ENCODE measurements at regions not wholly inside any gene's neighbourhood (a gene's known extent, or its start where the extent isn't known, plus 50 kb on each side); places are given as distances from the start of the nearest gene placed in this dataset.

DNA sequence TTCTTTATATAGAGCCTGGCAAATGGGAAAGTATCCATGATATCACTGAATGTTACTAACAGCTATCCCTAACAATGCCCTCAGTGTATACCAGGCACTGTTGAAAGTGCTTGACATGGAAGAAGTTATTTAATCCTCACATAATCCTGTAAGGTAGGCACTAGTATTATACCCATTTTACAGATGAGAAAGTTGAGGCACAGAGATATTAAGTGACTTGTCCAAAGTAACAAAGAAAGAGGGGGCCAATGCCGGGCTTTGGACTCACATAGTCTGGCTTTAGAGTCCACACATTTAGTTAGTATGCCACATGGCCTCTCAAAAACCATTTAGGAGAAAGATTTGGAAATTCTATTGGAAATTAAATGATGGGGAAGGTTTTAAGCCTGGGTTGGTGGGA lies 220.8 kb upstream of the PLET1 start:
- WGBS, 3 donors, result 72 to 82% (median 75%) methylated on average over 1 of the region's 1 CpG

DNA sequence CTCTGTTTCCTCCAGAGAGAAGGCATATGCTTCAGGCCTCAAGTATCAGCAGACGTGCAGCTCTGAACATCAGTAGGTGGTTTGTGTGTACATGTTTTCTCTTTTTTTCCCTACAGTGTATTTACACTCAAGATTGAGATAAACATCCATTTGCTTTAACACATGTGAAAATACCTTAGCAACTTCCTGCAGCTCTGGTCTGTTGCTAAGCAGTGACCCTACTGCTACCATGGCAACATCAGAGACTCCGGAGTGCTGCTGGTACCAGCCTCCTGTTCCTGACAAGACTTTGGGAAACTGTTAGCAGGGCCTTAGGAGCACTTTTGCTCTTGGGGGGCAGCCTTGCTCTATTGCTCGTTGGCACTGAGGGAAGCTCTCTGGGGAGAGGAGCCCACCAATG lies 221.2 kb upstream of the PLET1 start:
- no peak for FAIRE-seq
- Histone ChIP-seq H3K27ac (ENCODE audit: low read depth in 1 of 3, low read length in 2 of 3) (no peak overlapping the region), H3K4me3 (ENCODE audit: low read depth in 1 of 3, low read length in 3 of 3) (no peak overlapping the region), H3K4me1 (ENCODE audit: control insufficient read depth in 3 of 3, insufficient read depth in 2 of 3, low read depth in 1 of 3, low read length in 2 of 3) (peaks cover 0 to under 1% (median 0%) of the 10 kb centered on the region in 3 donors), H3K36me3 (ENCODE audit: control insufficient read depth in 3 of 3, insufficient read depth in 2 of 3, low read depth in 1 of 3, low read length in 3 of 3) (no peaks in the 10 kb centered on the region), H3K27me3 (ENCODE audit: control insufficient read depth in 3 of 3, insufficient read depth in 3 of 3, low read length in 3 of 3) (no peaks in the 10 kb centered on the region), H3K9me3 (ENCODE audit: control insufficient read depth in 2 of 2, insufficient read depth in 1 of 2, low read depth in 1 of 2, low read length in 1 of 2) (peaks cover 0 to 2% of the 10 kb centered on the region in 2 donors)
- peak in 1 of 2 donors; percentile 6 for DNase-seq
- 58 to 78% (median 64%) methylated on average over 3 of the region's 3 CpGs for WGBS, 3 donors

More for the DNA sequence above, 220.8 kb upstream of the PLET1 start:
- no peaks in the 10 kb centered on the region for H3K4me1 ChIP-seq (ENCODE audit: control insufficient read depth in 3 of 3, insufficient read depth in 2 of 3, low read depth in 1 of 3, low read length in 2 of 3)
- no peak for FAIRE-seq
- no peak overlapping the region for H3K4me3 ChIP-seq (ENCODE audit: low read depth in 1 of 3, low read length in 3 of 3)
- H3K27ac ChIP-seq (ENCODE audit: low read depth in 1 of 3, low read length in 2 of 3), result no peak overlapping the region
- DNase-seq, result no peak
- no peaks in the 10 kb centered on the region for H3K36me3 ChIP-seq (ENCODE audit: control insufficient read depth in 3 of 3, insufficient read depth in 2 of 3, low read depth in 1 of 3, low read length in 3 of 3)
- peaks cover 0 to 2% of the 10 kb centered on the region in 2 donors for H3K9me3 ChIP-seq (ENCODE audit: control insufficient read depth in 2 of 2, insufficient read depth in 1 of 2, low read depth in 1 of 2, low read length in 1 of 2)
- no peaks in the 10 kb centered on the region for H3K27me3 ChIP-seq (ENCODE audit: control insufficient read depth in 3 of 3, insufficient read depth in 3 of 3, low read length in 3 of 3)

DNA sequence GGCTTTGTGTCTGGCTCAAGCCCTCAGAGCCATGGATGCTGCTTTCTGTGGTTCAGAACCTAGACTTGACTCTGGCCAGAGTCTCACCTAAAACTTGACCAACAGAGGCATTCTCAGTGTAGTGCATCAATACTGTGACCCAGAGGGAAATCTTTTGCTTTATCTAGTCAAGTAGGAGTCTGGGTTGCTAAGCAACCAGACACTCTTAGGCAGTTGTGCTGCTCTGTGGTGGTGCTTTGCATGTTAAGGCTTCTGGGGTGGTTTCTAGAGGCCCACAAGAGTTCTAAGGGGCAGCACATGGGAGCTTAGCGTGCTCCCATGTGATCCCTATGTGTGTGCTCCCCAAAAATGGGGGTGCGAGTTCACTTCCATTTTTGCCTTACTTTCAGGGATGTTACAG lies 224.6 kb upstream of the PLET1 start:
- DNase-seq (no peak), FAIRE-seq (no peak)
- H3K27ac ChIP-seq (ENCODE audit: low read depth in 1 of 3, low read length in 2 of 3), result no peak overlapping the region
- peaks cover 0 to 6% (median 0%) of the 10 kb centered on the region in 3 donors for H3K4me1 ChIP-seq (ENCODE audit: control insufficient read depth in 3 of 3, insufficient read depth in 2 of 3, low read depth in 1 of 3, low read length in 2 of 3)
- H3K4me3 ChIP-seq (ENCODE audit: low read depth in 1 of 3, low read length in 3 of 3), result no peak overlapping the region
- no peaks in the 10 kb centered on the region for H3K36me3 ChIP-seq (ENCODE audit: control insufficient read depth in 3 of 3, insufficient read depth in 2 of 3, low read depth in 1 of 3, low read length in 3 of 3)
- no peaks in the 10 kb centered on the region for H3K27me3 ChIP-seq (ENCODE audit: control insufficient read depth in 3 of 3, insufficient read depth in 3 of 3, low read length in 3 of 3)
- H3K9me3 ChIP-seq (ENCODE audit: control insufficient read depth in 2 of 2, insufficient read depth in 1 of 2, low read depth in 1 of 2, low read length in 1 of 2), result peaks cover 0 to 2% of the 10 kb centered on the region in 2 donors
- whole genome bisulfite sequencing, 3 donors, result 80 to 97% (median 82%) methylated on average over 2 of the region's 2 CpGs

DNA sequence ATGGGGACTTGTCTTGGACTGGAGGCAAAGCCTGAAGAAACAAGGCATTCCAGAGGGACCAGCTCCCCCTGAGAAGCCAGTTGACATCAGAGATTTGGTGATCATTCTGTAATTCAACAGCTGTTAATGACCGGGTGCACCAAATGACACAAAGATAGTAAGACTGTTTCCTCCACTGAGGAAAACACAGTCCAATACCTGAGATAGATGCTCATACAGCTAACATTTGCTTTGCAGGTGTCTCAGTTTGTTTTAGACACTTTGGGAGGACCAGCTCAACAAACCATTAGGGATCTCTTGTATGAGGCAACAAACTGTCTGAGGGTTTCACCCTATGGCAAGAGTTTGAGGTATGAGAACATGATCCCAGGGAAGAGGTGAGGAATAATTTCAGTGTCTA lies 237.2 kb upstream of the PLET1 start:
- no peaks in the 10 kb centered on the region for H3K36me3 ChIP-seq (ENCODE audit: control insufficient read depth in 3 of 3, insufficient read depth in 2 of 3, low read depth in 1 of 3, low read length in 3 of 3)
- DNase-seq (no peak), FAIRE-seq (no peak)
- H3K4me3 ChIP-seq (ENCODE audit: low read depth in 1 of 3, low read length in 3 of 3), result no peak overlapping the region
- H3K27ac ChIP-seq (ENCODE audit: low read depth in 1 of 3, low read length in 2 of 3), result no peak overlapping the region
- peaks cover 0 to 3% (median 0%) of the 10 kb centered on the region in 3 donors for H3K27me3 ChIP-seq (ENCODE audit: control insufficient read depth in 3 of 3, insufficient read depth in 3 of 3, low read length in 3 of 3)
- no peaks in the 10 kb centered on the region for H3K9me3 ChIP-seq (ENCODE audit: control insufficient read depth in 2 of 2, insufficient read depth in 1 of 2, low read depth in 1 of 2, low read length in 1 of 2)
- 78 to 88% (median 79%) methylated on average over 1 of the region's 1 CpG for WGBS, 3 donors
- no peaks in the 10 kb centered on the region for H3K4me1 ChIP-seq (ENCODE audit: control insufficient read depth in 3 of 3, insufficient read depth in 2 of 3, low read depth in 1 of 3, low read length in 2 of 3)

DNA sequence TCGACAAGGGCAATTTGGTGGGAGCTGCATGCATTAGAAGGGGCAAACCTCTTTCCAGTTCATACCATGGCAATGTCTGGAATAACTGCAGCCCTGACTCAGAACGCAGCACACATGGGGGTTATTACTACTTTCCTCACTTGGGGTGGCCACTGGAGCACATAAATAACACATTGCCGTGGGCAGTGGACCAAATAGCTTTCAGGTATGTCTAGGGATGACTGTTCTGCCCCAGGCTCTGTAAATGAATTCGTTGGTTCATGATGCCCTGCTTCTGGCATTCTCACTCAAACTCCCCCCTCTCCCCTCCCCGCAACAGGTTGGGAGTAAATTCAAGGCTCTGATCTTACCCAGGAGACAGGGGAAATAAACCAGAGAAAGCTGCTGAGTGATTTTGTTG lies 238.0 kb upstream of the PLET1 start:
- H3K4me3 ChIP-seq (ENCODE audit: low read depth in 1 of 3, low read length in 3 of 3), result no peak overlapping the region
- FAIRE-seq, result no peak
- peaks cover 0 to 3% (median 0%) of the 10 kb centered on the region in 3 donors for H3K27me3 ChIP-seq (ENCODE audit: control insufficient read depth in 3 of 3, insufficient read depth in 3 of 3, low read length in 3 of 3)
- H3K27ac ChIP-seq (ENCODE audit: low read depth in 1 of 3, low read length in 2 of 3), result no peak overlapping the region
- H3K4me1 ChIP-seq (ENCODE audit: control insufficient read depth in 3 of 3, insufficient read depth in 2 of 3, low read depth in 1 of 3, low read length in 2 of 3), result no peaks in the 10 kb centered on the region
- H3K36me3 ChIP-seq (ENCODE audit: control insufficient read depth in 3 of 3, insufficient read depth in 2 of 3, low read depth in 1 of 3, low read length in 3 of 3), result no peaks in the 10 kb centered on the region
- DNase-seq, result no peak
- WGBS, 3 donors, result 83 to 84% (median 83%) methylated on average over 5 of the region's 5 CpGs
- no peaks in the 10 kb centered on the region for H3K9me3 ChIP-seq (ENCODE audit: control insufficient read depth in 2 of 2, insufficient read depth in 1 of 2, low read depth in 1 of 2, low read length in 1 of 2)

DNA sequence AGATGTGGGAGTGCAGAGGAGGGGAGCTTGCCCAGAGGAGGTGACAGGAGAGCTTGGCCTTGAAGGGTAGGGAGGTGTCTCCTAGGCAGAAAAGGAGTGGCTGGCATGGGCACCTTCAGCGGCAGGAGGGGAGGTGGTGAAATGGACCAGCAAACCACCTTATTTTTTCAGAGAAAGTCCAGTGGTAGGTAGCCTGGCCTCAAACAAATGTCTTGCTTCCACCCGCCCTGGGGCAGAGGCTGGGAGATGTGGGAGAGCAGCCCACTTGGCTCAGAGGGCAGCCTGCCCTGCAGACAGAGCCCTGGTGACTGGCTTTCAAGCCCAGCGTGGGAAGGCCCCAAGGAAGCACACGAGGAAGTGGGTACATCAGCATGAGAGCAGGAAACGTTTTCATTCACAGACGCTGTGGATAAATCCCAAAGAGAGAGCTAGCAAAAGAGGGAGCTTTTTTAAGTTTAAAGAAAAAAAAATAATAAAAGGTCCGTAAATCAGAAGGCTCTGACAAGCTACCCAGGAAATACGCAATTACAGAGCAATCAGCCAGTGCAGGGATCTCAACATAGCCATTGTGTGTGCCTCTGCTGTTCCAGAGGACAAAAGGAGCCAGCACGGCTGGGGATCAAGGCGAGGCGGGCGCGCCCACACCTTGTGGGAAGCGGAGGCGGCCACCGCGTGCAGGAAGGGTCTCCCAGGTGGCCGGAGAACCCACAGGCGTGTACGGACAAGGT lies 238.7 kb upstream of the PLET1 start:
- no peak for DNase-seq
- 66 to 71% (median 69%) methylated on average over 20 of the region's 20 CpGs for WGBS, 3 donors

DNA sequence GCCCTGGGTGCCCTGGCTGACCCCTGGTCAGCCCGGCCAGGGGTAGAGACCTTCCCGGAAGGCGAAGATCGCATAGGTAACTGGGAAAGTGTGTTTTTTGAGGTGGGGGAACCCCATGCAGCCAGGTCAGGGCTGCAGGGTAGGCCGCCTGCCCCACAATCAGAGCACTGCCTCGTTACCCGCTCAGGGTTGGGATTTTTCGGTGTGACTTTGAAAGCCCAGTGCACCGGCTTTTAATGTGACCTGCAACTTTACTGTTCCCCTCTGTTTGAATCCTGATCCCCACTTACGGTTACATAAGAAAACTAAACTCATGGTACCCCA lies 239.2 kb upstream of the PLET1 start:
- Histone ChIP-seq H3K4me3 (ENCODE audit: low read depth in 1 of 3, low read length in 3 of 3) (no peak overlapping the region), H3K27me3 (ENCODE audit: control insufficient read depth in 3 of 3, insufficient read depth in 3 of 3, low read length in 3 of 3) (peaks cover 0 to 5% (median 0%) of the 10 kb centered on the region in 3 donors), H3K4me1 (ENCODE audit: control insufficient read depth in 3 of 3, insufficient read depth in 2 of 3, low read depth in 1 of 3, low read length in 2 of 3) (no peaks in the 10 kb centered on the region), H3K9me3 (ENCODE audit: control insufficient read depth in 2 of 2, insufficient read depth in 1 of 2, low read depth in 1 of 2, low read length in 1 of 2) (no peaks in the 10 kb centered on the region), H3K27ac (ENCODE audit: low read depth in 1 of 3, low read length in 2 of 3) (no peak overlapping the region), H3K36me3 (ENCODE audit: control insufficient read depth in 3 of 3, insufficient read depth in 2 of 3, low read depth in 1 of 3, low read length in 3 of 3) (no peaks in the 10 kb centered on the region)
- FAIRE-seq (no peak), DNase-seq (no peak)
- 87 to 94% (median 93%) methylated on average over 9 to 10 of the region's 10 CpGs for WGBS, 3 donors

More for the DNA sequence above, 238.7 kb upstream of the PLET1 start:
- Histone ChIP-seq H3K36me3 (ENCODE audit: control insufficient read depth in 3 of 3, insufficient read depth in 2 of 3, low read depth in 1 of 3, low read length in 3 of 3) (no peaks in the 10 kb centered on the region), H3K27ac (ENCODE audit: low read depth in 1 of 3, low read length in 2 of 3) (no peak overlapping the region), H3K9me3 (ENCODE audit: control insufficient read depth in 2 of 2, insufficient read depth in 1 of 2, low read depth in 1 of 2, low read length in 1 of 2) (no peaks in the 10 kb centered on the region), H3K4me3 (ENCODE audit: low read depth in 1 of 3, low read length in 3 of 3) (no peak overlapping the region), H3K4me1 (ENCODE audit: control insufficient read depth in 3 of 3, insufficient read depth in 2 of 3, low read depth in 1 of 3, low read length in 2 of 3) (no peaks in the 10 kb centered on the region), H3K27me3 (ENCODE audit: control insufficient read depth in 3 of 3, insufficient read depth in 3 of 3, low read length in 3 of 3) (peaks cover 0 to 5% (median 0%) of the 10 kb centered on the region in 3 donors)
- FAIRE-seq, result no peak

DNA sequence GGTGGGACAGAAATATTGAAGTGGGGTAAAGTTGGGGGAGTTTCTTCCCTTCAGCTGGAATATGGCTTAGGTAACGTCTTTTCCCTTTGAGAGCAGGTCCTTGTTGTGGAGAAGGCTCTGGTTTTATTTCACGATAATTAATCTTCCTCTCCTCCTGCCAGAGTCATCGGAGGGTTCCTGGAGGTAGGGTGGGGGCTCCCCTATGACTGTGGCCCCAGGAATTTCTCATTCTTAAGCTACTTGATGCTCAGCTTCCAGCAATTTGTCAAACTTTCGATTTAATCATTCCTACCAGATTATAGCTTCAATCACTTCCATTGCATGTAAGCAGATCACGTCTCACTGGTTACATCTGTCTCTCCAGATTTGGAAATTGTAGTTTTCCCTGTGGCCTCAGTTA lies 242.8 kb upstream of the PLET1 start:
- Histone ChIP-seq H3K27me3 (ENCODE audit: control insufficient read depth in 3 of 3, insufficient read depth in 3 of 3, low read length in 3 of 3) (peaks cover 0 to 4% (median 0%) of the 10 kb centered on the region in 3 donors), H3K4me3 (ENCODE audit: low read depth in 1 of 3, low read length in 3 of 3) (no peak overlapping the region), H3K4me1 (ENCODE audit: control insufficient read depth in 3 of 3, insufficient read depth in 2 of 3, low read depth in 1 of 3, low read length in 2 of 3) (no peaks in the 10 kb centered on the region), H3K27ac (ENCODE audit: low read depth in 1 of 3, low read length in 2 of 3) (no peak overlapping the region), H3K36me3 (ENCODE audit: control insufficient read depth in 3 of 3, insufficient read depth in 2 of 3, low read depth in 1 of 3, low read length in 3 of 3) (no peaks in the 10 kb centered on the region), H3K9me3 (ENCODE audit: control insufficient read depth in 2 of 2, insufficient read depth in 1 of 2, low read depth in 1 of 2, low read length in 1 of 2) (no peaks in the 10 kb centered on the region)
- FAIRE-seq, result no peak
- WGBS, 3 donors, result 76 to 82% (median 81%) methylated on average over 5 of the region's 5 CpGs
- DNase-seq, result no peak

DNA sequence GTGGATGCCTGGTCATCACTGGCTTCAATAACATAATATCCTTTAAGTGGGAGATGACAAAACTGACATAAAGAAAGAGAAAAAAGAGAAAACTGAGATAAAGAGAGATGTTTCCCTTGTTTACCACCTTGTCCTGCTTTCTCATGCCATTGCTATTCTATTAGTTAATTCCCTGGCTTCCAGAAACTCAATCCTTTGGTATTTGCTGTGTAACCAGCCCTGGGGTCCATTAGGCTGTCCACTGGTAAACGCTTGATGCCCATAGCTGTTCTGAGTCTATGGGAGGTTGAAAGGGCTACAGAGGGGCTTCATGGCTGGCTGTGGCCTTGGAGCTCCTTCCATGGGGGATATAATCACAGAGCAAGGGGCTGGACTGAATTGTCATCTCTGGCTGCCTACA lies 243.4 kb upstream of the PLET1 start:
- Histone ChIP-seq H3K36me3 (ENCODE audit: control insufficient read depth in 3 of 3, insufficient read depth in 2 of 3, low read depth in 1 of 3, low read length in 3 of 3) (no peaks in the 10 kb centered on the region), H3K27me3 (ENCODE audit: control insufficient read depth in 3 of 3, insufficient read depth in 3 of 3, low read length in 3 of 3) (peaks cover 0 to 2% (median 0%) of the 10 kb centered on the region in 3 donors), H3K27ac (ENCODE audit: low read depth in 1 of 3, low read length in 2 of 3) (no peak overlapping the region), H3K4me1 (ENCODE audit: control insufficient read depth in 3 of 3, insufficient read depth in 2 of 3, low read depth in 1 of 3, low read length in 2 of 3) (no peaks in the 10 kb centered on the region), H3K4me3 (ENCODE audit: low read depth in 1 of 3, low read length in 3 of 3) (no peak overlapping the region), H3K9me3 (ENCODE audit: control insufficient read depth in 2 of 2, insufficient read depth in 1 of 2, low read depth in 1 of 2, low read length in 1 of 2) (no peaks in the 10 kb centered on the region)
- 88 to 93% (median 91%) methylated on average over 1 of the region's 1 CpG for WGBS, 3 donors
- no peak for FAIRE-seq
- DNase-seq, result no peak
